Thyroid gland (tissue), 4 donors: ENCODE measurements at regions not wholly inside any gene's neighbourhood (a gene's known extent, or its start where the extent isn't known, plus 50 kb on each side); places are given as distances from the start of the nearest gene placed in this dataset.
A peak's percentile ranks its signal among the peaks of the same experiment; 100 is the strongest.
"Not testable (repeated sequence)": the region's sequence is repeated elsewhere in the genome, so short reads cannot be mapped to it uniquely, and the experiment has no call there.

Experiments
- DNase-seq, 2 donors: peaks; one replicate each; pipeline ENCODE4 v3.0.0-alpha.2; 2019
- H3K27ac ChIP-seq, 3 donors: fragments of 200-600 bp; sonication (generic); 1 replicate in 2 of 3; 2 replicates in 1 of 3; pipeline ENCODE4 v1.5.1; 2016 to 2019; ENCODE audit warnings: mild to moderate bottlenecking in 1 of 3, moderate library complexity in 1 of 3
- H3K27me3 ChIP-seq: fragments of 200-600 bp; sonication (generic); one replicate; pipeline ENCODE4 v1.5.1; 2019
- H3K36me3 ChIP-seq, 2 donors: fragments of 200-600 bp; sonication (generic); one replicate each; pipeline ENCODE4 v1.5.1; 2016 to 2019
- H3K4me1 ChIP-seq, 2 donors: fragments of 200-600 bp; sonication (generic); one replicate each; pipeline ENCODE4 v1.5.1; 2017 to 2019
- H3K4me3 ChIP-seq, 3 donors: fragments of 200-600 bp; sonication (generic); replicated peaks in 1 of 3; 1 replicate in 2 of 3; 2 replicates in 1 of 3; pipeline ENCODE4 v1.5.1; 2016; ENCODE audit warnings: mild to moderate bottlenecking in 1 of 3
- H3K9me3 ChIP-seq: fragments of 200-600 bp; sonication (generic); one replicate; pipeline ENCODE4 v1.5.1; 2017
- POLR2A ChIP-seq, 2 donors: fragments of 450-650 bp; IDR thresholded peaks; one replicate each; pipeline ENCODE4 v1.6.1; 2017; ENCODE audit warnings: antibody characterized with exemption in 2 of 2, mild to moderate bottlenecking in 2 of 2, moderate library complexity in 1 of 2
- WGBS, 2 donors: methylation state at CpG; one replicate each; pipeline ENCODE4 v1.1.5; 2017; 5-methylcytosine and 5-hydroxymethylcytosine counted together
- intact Hi-C: fragments of 100-400 bp; cut with DNase I; formaldehyde crosslinking; loops from one replicate; pipeline ENCODE4 v1.15.1; 2023
- TF ChIP-seq, protein P1 (sequence below), 6 experiments: fragments of 200-600 bp in 3 of 6; fragments of 450-650 bp in 3 of 6; sonication (generic) in 3 of 6; IDR thresholded peaks; one replicate each; pipeline ENCODE4 v1.5.1; 2016 to 2019; ENCODE audit warnings: antibody characterized with exemption in 6 of 6, mild to moderate bottlenecking in 2 of 6, inconsistent platforms in 1 of 6, moderate library complexity in 1 of 6

DNA sequence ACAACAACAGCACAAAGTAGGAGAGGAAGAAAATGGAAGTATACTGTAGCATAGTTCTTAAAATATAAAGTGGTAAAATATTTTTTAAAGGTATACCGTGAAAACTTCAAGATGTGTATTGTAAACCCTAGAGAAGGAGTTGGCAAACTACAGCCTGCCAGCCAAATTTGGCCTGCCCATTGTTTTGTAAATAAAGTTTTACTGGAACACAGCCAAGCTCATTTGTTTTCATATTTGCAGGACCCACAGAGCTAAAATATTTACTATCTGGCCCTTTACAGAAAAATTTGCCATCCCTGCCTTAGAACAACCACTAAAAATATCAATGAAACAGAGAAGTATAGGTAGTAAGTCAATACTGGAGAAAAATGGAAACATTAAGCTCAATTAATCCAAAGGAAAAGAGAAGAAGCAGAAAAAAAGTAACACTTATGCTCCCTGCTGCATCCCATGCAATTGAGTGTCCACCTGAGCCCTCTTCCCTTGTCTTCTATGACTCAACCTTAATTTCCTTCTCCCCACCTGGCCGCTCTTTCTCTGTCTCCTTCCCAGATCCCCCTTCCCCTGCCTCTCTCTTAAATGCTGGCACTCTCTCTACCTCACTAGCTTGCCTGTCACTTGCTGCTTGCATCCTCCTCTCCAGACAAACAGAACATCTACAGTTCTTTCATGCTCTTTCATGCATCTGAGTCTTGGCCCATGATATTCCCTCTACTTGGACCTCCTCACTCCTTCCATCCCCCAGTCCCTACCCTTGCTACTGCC is 50.6 kb upstream of the FER start:
- Histone ChIP-seq H3K4me3 (no peak overlapping the region), H3K27me3 (no peaks in the 10 kb centered on the region), H3K4me1 (no peaks in the 10 kb centered on the region), H3K9me3 (no peaks in the 10 kb centered on the region), H3K27ac (no peak overlapping the region), H3K36me3 (no peaks in the 10 kb centered on the region)
- 78 to 86% methylated on average over 2 of the region's 2 CpGs for WGBS, 2 donors
- no peak for DNase-seq
- intact Hi-C loops = no loop called here
- TF ChIP-seq, protein P1, sequence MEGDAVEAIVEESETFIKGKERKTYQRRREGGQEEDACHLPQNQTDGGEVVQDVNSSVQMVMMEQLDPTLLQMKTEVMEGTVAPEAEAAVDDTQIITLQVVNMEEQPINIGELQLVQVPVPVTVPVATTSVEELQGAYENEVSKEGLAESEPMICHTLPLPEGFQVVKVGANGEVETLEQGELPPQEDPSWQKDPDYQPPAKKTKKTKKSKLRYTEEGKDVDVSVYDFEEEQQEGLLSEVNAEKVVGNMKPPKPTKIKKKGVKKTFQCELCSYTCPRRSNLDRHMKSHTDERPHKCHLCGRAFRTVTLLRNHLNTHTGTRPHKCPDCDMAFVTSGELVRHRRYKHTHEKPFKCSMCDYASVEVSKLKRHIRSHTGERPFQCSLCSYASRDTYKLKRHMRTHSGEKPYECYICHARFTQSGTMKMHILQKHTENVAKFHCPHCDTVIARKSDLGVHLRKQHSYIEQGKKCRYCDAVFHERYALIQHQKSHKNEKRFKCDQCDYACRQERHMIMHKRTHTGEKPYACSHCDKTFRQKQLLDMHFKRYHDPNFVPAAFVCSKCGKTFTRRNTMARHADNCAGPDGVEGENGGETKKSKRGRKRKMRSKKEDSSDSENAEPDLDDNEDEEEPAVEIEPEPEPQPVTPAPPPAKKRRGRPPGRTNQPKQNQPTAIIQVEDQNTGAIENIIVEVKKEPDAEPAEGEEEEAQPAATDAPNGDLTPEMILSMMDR (IDR thresholded peaks at IDR 0.05) = no peak
- no peak for TF ChIP-seq POLR2A (IDR thresholded peaks at IDR 0.05)

DNA sequence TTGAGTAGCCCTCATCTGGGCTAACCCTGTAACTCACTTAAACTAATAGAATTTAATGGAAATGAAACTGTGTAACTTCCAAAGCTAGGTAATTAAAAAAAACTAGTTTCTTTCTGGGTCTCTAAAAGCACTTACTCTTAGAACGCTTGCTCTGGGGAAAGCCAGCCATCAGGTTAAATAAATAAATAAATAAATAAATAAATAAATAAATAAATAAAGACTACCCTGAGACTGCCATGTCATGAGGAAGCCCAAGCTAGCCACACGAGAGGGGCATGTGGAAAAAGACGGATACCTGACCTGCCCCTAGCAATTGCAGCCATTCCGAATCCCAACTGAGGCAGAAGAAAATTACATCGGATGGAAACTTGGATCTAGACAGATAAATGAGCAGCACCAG is 51.3 kb upstream of the FER start:
- no peaks in the 10 kb centered on the region for H3K4me1 ChIP-seq
- no peak for DNase-seq
- no peak overlapping the region for H3K27ac ChIP-seq
- H3K27me3 ChIP-seq = no peaks in the 10 kb centered on the region
- no peak overlapping the region for H3K4me3 ChIP-seq
- TF ChIP-seq, protein P1 (IDR thresholded peaks at IDR 0.05) = no peak
- no peak for TF ChIP-seq POLR2A (IDR thresholded peaks at IDR 0.05)
- H3K9me3 ChIP-seq = no peaks in the 10 kb centered on the region
- intact Hi-C loops = no loop called here
- WGBS, 2 donors = 56 to 57% methylated on average over 5 of the region's 5 CpGs
- no peaks in the 10 kb centered on the region for H3K36me3 ChIP-seq

DNA sequence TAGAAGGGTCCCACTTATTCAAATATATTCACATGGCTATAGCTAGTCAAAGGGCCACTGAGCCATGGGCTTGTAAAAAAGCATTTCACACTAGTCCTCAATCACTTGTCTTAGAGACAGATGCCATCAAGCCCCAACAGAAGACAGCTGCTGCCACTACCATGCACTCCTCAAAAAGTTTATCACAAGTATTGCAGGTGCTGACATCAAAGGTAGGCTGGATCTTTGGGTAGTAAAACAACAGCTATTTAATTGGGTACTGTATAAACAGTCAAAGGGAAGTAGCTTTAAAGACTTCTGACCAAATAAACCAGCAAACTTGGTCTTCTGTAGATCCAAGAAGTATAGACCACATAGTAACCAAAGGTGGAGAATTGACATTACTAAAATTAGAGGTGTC is 59.2 kb upstream of the FER start:
- intact Hi-C loops = no loop called here
- no peak overlapping the region for H3K4me3 ChIP-seq
- H3K4me1 ChIP-seq = no peaks in the 10 kb centered on the region
- DNase-seq = no peak
- H3K27ac ChIP-seq = no peak overlapping the region
- no peaks in the 10 kb centered on the region for H3K9me3 ChIP-seq
- H3K27me3 ChIP-seq = no peaks in the 10 kb centered on the region
- TF ChIP-seq, protein P1 (IDR thresholded peaks at IDR 0.05) = no peak
- TF ChIP-seq POLR2A (IDR thresholded peaks at IDR 0.05) = no peak
- no peaks in the 10 kb centered on the region for H3K36me3 ChIP-seq

DNA sequence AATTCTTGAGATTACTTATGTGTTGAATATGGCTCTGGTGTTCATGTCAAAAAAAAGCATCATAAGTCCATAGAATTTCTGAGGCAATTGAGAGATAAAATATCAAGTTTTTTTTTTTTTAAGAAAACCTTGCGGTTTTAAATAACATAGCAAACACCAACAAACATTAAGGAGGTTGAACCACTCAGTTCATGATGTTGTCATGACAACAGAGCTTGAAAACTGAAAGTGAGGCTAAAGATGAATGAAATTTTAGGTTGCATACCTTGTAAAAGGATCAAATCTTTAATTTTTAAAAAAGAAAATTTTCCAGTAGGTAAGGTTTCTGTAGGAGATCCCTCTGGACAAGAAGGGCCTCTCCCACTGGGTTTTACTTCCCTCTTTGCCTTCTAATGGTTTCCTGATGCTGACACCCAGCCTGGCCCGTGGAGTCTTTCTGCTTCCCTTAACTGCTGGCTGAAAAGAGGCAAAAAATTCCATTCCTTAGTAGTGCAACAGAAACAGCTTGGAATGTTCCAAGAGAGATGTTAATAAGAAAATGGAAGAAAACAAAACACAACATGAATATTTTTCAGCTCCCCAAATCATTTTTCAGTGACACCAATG is 60.0 kb upstream of the FER start:
- TF ChIP-seq, protein P1 (IDR thresholded peaks at IDR 0.05) = no peak
- TF ChIP-seq POLR2A (IDR thresholded peaks at IDR 0.05) = no peak
- Histone ChIP-seq H3K9me3 (no peaks in the 10 kb centered on the region), H3K27me3 (no peaks in the 10 kb centered on the region), H3K36me3 (no peaks in the 10 kb centered on the region), H3K4me3 (no peak overlapping the region), H3K4me1 (no peaks in the 10 kb centered on the region), H3K27ac (no peak overlapping the region)
- intact Hi-C loops = no loop called here
- WGBS, 2 donors = 64 to 79% methylated on average over 2 of the region's 2 CpGs
- DNase-seq = no peak

DNA sequence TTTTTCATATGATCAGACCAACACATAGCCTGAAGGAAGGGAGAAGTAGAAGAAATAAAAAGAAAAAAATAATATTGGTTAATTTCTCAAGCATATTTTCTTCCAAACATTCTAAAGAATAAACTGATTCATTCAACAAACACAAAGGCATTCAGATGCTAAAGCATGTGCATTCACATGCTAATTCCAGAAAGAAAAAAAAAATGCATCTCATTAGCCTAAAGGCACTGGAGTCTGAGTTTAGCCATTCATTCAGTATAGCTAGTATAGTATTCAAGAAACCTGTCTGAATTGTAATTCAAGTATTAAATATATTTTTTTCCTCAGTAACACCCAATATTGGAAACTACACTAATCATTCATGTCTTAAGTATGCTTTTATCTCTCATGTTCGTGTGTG is 61.0 kb upstream of the FER start:
- Histone ChIP-seq H3K27me3 (no peaks in the 10 kb centered on the region), H3K27ac (no peak overlapping the region), H3K36me3 (no peaks in the 10 kb centered on the region), H3K9me3 (no peaks in the 10 kb centered on the region), H3K4me3 (no peak overlapping the region), H3K4me1 (peaks cover 0 to under 1% of the 10 kb centered on the region in 2 donors)
- WGBS, 2 donors = 38 to 57% methylated on average over 1 of the region's 1 CpG
- intact Hi-C loops = no loop called here
- TF ChIP-seq POLR2A (IDR thresholded peaks at IDR 0.05) = no peak
- TF ChIP-seq, protein P1 (IDR thresholded peaks at IDR 0.05) = no peak
- DNase-seq = no peak

DNA sequence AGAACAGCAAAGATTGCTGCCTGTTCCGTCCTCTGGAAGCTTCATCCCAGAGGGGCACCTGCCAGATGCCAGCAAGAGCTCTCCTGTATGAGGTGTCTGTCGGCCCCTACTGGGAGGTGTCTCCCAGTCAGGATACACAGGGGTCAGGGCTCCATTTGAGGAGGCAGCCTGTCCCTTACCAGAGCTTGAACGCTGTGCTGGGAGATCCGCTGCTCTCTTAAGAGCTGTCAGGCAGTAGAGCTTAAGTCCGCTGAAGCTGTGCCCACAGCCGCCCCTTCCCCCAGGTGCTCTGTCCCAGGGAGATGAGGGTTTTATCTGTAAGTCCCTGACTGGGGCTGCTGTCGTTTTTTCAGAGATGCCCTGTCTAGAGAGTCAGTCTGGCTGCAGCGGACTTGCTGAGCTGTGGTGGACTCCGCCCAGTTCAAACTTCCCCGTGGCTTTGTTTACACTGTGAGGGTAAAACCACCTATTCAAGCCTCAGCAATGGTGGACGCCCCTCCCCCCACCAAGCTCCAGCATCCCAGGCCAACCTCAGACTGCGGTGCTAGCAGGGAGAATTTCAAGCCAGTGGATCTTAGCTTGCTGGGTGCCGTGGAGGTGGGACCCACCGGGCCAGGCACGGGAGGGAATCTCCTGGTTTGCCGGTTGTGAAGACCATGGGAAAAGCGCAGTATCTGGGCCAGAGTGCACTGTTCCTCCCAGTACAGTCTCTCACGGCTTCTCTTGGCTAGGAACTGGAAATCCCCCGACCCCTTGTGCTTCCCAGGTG is 62.1 kb upstream of the FER start:
- intact Hi-C loops, H3K4me1 ChIP-seq, H3K9me3 ChIP-seq, H3K27ac ChIP-seq, H3K27me3 ChIP-seq, H3K4me3 ChIP-seq, H3K36me3 ChIP-seq: not testable (repeated sequence)
- 47 to 52% methylated on average over 12 to 13 of the region's 19 CpGs for WGBS, 2 donors
- peak; percentile 24 to 45 for DNase-seq
